Ovary (tissue), 3 donors: ENCODE measurements at regions not wholly inside any gene's neighbourhood (a gene's known extent, or its start where the extent isn't known, plus 50 kb on each side); places are given as distances from the start of the nearest gene placed in this dataset.

Experiments
- EP300 ChIP-seq: sonication (generic); formaldehyde crosslinking; IDR thresholded peaks from one replicate; pipeline ENCODE4 v1.6.1; 2017; ENCODE audit warnings: antibody characterized with exemption
- TF ChIP-seq, protein P1 (sequence below), 3 donors: fragments of 450-650 bp in 2 of 3; fragments of 200-600 bp in 1 of 3; IDR thresholded peaks; one replicate each; pipeline versions ENCODE4 v1.5.1 to v1.8.0; 2016 to 2022; ENCODE audit warnings: antibody characterized with exemption in 3 of 3, mild to moderate bottlenecking in 1 of 3
- donor health status: DM: no; HTN: no; CAD: no.

DNA sequence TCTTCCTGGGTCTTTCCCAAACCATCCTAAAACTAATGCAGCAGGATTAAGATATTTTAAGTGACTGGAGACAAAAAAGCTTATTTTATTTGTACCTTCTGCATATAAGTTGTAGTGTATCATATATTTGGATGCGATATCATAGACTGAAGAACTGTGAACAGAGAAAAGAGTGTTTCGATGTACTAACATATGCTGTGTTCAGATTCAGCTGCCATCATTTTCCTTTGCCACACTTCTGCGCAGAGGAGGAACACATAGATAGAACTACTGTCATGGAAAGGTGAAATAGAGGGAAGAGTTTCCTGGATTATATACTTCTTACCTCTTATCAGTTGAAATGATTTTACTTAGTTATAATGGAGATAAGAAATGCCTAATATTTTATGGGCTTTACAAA is 95.5 kb upstream of the CNTN3 start:
- TF ChIP-seq, protein P1, sequence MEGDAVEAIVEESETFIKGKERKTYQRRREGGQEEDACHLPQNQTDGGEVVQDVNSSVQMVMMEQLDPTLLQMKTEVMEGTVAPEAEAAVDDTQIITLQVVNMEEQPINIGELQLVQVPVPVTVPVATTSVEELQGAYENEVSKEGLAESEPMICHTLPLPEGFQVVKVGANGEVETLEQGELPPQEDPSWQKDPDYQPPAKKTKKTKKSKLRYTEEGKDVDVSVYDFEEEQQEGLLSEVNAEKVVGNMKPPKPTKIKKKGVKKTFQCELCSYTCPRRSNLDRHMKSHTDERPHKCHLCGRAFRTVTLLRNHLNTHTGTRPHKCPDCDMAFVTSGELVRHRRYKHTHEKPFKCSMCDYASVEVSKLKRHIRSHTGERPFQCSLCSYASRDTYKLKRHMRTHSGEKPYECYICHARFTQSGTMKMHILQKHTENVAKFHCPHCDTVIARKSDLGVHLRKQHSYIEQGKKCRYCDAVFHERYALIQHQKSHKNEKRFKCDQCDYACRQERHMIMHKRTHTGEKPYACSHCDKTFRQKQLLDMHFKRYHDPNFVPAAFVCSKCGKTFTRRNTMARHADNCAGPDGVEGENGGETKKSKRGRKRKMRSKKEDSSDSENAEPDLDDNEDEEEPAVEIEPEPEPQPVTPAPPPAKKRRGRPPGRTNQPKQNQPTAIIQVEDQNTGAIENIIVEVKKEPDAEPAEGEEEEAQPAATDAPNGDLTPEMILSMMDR (IDR thresholded peaks at IDR 0.05) = no peak
- TF ChIP-seq EP300 = no peak
